HepG2 (cell line): ENCODE measurements at regions not wholly inside any gene's neighbourhood (a gene's known extent, or its start where the extent isn't known, plus 50 kb on each side); places are given as distances from the start of the nearest gene placed in this dataset.

Source experiments
- ATF6 ChIP-seq: sonication (generic); formaldehyde crosslinking; conservative IDR thresholded peaks from 2 replicates; pipeline ENCODE4 v1.4.0; 2020; ENCODE audit warnings: missing genetic modification reagents
- EP300 ChIP-seq, 3 experiments: sonication (generic) in 1 of 3; formaldehyde crosslinking in 1 of 3; IDR thresholded peaks; 2 replicates each; pipeline versions ENCODE4 v1.5.1 to v1.6.1; 2011 to 2020; ENCODE audit warnings: low read depth in 2 of 3, low read length in 2 of 3, borderline replicate concordance in 1 of 3, improper control_type of control experiment in 1 of 3, mild to moderate bottlenecking in 1 of 3, missing genetic modification reagents in 1 of 3, moderate library complexity in 1 of 3
- FOXP1 ChIP-seq, 2 experiments: fragments of 450-650 bp in 1 of 2; IDR thresholded peaks; 2 replicates each; pipeline ENCODE4 v1.6.1; 2017 to 2018; ENCODE audit warnings: antibody characterized with exemption in 1 of 2
- NFE2L2 ChIP-seq: fragments of 150-350 bp; IDR thresholded peaks from 2 replicates; pipeline ENCODE4 v1.6.1; 2014; ENCODE audit warnings: low read length
- NFYB ChIP-seq: sonication (generic); formaldehyde crosslinking; IDR thresholded peaks from 2 replicates; pipeline ENCODE4 v1.4.0; 2020; ENCODE audit warnings: missing genetic modification reagents
- ONECUT2 ChIP-seq: sonication (generic); formaldehyde crosslinking; IDR thresholded peaks from 2 replicates; pipeline ENCODE4 v1.4.0; 2020; ENCODE audit warnings: missing genetic modification reagents
- POLR2A ChIP-seq, 2 experiments: IDR thresholded peaks; 2 replicates each; pipeline ENCODE4 v1.6.1; 2011; ENCODE audit warnings: low read depth in 2 of 2, low read length in 2 of 2, mild to moderate bottlenecking in 1 of 2, moderate library complexity in 1 of 2; ENCODE audit not compliant: insufficient read depth in 1 of 2
- TF ChIP-seq, protein P1 (sequence below): sonication (generic); formaldehyde crosslinking; IDR thresholded peaks from 2 replicates; pipeline ENCODE4 v1.5.0; 2020; ENCODE audit warnings: mild to moderate bottlenecking, missing genetic modification reagents, moderate library complexity
- TF ChIP-seq, protein P2 (sequence below): sonication (generic); formaldehyde crosslinking; IDR thresholded peaks from 2 replicates; pipeline ENCODE4 v1.4.0; 2020; ENCODE audit warnings: low read depth, missing genetic modification reagents

DNA sequence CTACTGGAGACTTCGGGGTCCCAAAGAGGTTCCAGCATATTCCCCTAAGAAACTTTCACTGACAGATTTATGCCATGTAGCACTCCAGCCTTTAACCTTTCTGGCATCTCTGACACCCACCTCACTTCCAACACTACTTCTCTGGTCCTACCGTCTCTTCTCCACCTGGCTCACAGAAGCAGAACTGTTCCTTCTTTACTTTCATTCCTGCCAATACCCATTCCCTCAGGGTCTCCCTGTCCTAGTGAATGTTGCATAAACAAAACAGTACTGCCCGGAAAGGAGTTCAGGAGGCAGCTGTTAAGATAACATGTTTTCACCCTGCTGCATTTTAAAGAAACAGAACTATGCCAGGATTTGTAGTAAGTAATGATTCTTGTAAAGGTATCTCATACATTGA lies 136.0 kb upstream of the MIR17HG start:
- no peak for TF ChIP-seq ATF6 (CRISPR knock-in tag)
- TF ChIP-seq FOXP1 (IDR thresholded peaks at IDR 0.05), result no peak
- no peak for TF ChIP-seq FOXP1 (CRISPR knock-in tag; IDR thresholded peaks at IDR 0.05)
- TF ChIP-seq NFE2L2, result no peak
- TF ChIP-seq NFYB (CRISPR knock-in tag), result no peak
- no peak for TF ChIP-seq POLR2A (IDR thresholded peaks at IDR 0.05; ENCODE audit: insufficient read depth in 1 of 2, low read depth in 2 of 2, low read length in 2 of 2)
- TF ChIP-seq ONECUT2 (CRISPR knock-in tag), result no peak
- TF ChIP-seq, protein P1, sequence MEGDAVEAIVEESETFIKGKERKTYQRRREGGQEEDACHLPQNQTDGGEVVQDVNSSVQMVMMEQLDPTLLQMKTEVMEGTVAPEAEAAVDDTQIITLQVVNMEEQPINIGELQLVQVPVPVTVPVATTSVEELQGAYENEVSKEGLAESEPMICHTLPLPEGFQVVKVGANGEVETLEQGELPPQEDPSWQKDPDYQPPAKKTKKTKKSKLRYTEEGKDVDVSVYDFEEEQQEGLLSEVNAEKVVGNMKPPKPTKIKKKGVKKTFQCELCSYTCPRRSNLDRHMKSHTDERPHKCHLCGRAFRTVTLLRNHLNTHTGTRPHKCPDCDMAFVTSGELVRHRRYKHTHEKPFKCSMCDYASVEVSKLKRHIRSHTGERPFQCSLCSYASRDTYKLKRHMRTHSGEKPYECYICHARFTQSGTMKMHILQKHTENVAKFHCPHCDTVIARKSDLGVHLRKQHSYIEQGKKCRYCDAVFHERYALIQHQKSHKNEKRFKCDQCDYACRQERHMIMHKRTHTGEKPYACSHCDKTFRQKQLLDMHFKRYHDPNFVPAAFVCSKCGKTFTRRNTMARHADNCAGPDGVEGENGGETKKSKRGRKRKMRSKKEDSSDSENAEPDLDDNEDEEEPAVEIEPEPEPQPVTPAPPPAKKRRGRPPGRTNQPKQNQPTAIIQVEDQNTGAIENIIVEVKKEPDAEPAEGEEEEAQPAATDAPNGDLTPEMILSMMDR, result no peak
- TF ChIP-seq, protein P2, sequence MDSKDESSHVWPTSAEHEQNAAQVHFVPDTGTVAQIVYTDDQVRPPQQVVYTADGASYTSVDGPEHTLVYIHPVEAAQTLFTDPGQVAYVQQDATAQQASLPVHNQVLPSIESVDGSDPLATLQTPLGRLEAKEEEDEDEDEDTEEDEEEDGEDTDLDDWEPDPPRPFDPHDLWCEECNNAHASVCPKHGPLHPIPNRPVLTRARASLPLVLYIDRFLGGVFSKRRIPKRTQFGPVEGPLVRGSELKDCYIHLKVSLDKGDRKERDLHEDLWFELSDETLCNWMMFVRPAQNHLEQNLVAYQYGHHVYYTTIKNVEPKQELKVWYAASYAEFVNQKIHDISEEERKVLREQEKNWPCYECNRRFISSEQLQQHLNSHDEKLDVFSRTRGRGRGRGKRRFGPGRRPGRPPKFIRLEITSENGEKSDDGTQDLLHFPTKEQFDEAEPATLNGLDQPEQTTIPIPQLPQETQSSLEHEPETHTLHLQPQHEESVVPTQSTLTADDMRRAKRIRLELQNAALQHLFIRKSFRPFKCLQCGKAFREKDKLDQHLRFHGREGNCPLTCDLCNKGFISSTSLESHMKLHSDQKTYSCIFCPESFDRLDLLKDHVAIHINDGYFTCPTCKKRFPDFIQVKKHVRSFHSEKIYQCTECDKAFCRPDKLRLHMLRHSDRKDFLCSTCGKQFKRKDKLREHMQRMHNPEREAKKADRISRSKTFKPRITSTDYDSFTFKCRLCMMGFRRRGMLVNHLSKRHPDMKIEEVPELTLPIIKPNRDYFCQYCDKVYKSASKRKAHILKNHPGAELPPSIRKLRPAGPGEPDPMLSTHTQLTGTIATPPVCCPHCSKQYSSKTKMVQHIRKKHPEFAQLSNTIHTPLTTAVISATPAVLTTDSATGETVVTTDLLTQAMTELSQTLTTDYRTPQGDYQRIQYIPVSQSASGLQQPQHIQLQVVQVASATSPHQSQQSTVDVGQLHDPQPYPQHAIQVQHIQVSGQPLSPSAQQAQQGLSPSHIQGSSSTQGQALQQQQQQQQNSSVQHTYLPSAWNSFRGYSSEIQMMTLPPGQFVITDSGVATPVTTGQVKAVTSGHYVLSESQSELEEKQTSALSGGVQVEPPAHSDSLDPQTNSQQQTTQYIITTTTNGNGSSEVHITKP (CRISPR knock-in tag), result no peak
- no peak for TF ChIP-seq EP300 (IDR thresholded peaks at IDR 0.05; ENCODE audit: low read depth in 2 of 2, low read length in 2 of 2)
- no peak for TF ChIP-seq EP300 (CRISPR knock-in tag; IDR thresholded peaks at IDR 0.05; ENCODE audit: borderline replicate concordance)
